Upper lobe of left lung (tissue), 4 donors: ENCODE measurements at regions not wholly inside any gene's neighbourhood (a gene's known extent, or its start where the extent isn't known, plus 50 kb on each side); places are given as distances from the start of the nearest gene placed in this dataset.

ENCODE experiments used
- EP300 ChIP-seq, 4 donors: sonication (generic); formaldehyde crosslinking; IDR thresholded peaks; one replicate each; pipeline ENCODE4 v1.5.1; 2017; ENCODE audit warnings: antibody characterized with exemption in 4 of 4, control low read depth in 2 of 4
- POLR2A ChIP-seq, 4 donors: fragments of 450-650 bp; IDR thresholded peaks; one replicate each; pipeline ENCODE4 v1.5.1; 2016 to 2017; ENCODE audit warnings: antibody characterized with exemption in 4 of 4, mild to moderate bottlenecking in 2 of 4
- POLR2AphosphoS5 ChIP-seq, 2 donors: sonication (generic); formaldehyde crosslinking; IDR thresholded peaks; one replicate each; pipeline ENCODE4 v1.5.1; 2017; ENCODE audit warnings: antibody characterized with exemption in 2 of 2
- TF ChIP-seq, protein P1 (sequence below), 6 experiments: fragments of 450-650 bp in 4 of 6; fragments of 200-600 bp in 2 of 6; sonication (generic) in 2 of 6; IDR thresholded peaks; one replicate each; pipeline ENCODE4 v1.5.1; 2016 to 2019; ENCODE audit warnings: antibody characterized with exemption in 6 of 6

- TF ChIP-seq POLR2A (IDR thresholded peaks at IDR 0.05) (no peak), POLR2AphosphoS5 (IDR thresholded peaks at IDR 0.05) (no peak), EP300 (IDR thresholded peaks at IDR 0.05) (no peak)
- TF ChIP-seq, protein P1, sequence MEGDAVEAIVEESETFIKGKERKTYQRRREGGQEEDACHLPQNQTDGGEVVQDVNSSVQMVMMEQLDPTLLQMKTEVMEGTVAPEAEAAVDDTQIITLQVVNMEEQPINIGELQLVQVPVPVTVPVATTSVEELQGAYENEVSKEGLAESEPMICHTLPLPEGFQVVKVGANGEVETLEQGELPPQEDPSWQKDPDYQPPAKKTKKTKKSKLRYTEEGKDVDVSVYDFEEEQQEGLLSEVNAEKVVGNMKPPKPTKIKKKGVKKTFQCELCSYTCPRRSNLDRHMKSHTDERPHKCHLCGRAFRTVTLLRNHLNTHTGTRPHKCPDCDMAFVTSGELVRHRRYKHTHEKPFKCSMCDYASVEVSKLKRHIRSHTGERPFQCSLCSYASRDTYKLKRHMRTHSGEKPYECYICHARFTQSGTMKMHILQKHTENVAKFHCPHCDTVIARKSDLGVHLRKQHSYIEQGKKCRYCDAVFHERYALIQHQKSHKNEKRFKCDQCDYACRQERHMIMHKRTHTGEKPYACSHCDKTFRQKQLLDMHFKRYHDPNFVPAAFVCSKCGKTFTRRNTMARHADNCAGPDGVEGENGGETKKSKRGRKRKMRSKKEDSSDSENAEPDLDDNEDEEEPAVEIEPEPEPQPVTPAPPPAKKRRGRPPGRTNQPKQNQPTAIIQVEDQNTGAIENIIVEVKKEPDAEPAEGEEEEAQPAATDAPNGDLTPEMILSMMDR (IDR thresholded peaks at IDR 0.05) = no peak
These were observed 205.2 kb upstream of the COBL start for GRCh38 chr7:51521694-51522312.
